Testis (tissue), 2 donors: ENCODE measurements at regions not wholly inside any gene's neighbourhood (a gene's known extent, or its start where the extent isn't known, plus 50 kb on each side); places are given as distances from the start of the nearest gene placed in this dataset.

Experiments
- CTCF ChIP-seq, 3 experiments: fragments of 450-650 bp in 2 of 3; fragments of 200-600 bp in 1 of 3; sonication (generic) in 1 of 3; IDR thresholded peaks; one replicate each; pipeline ENCODE4 v1.5.1; 2016 to 2019; ENCODE audit warnings: antibody characterized with exemption in 3 of 3, mild to moderate bottlenecking in 2 of 3, moderate library complexity in 1 of 3
- POLR2A ChIP-seq: fragments of 450-650 bp; IDR thresholded peaks from one replicate; pipeline ENCODE4 v1.6.1; 2017; ENCODE audit warnings: antibody characterized with exemption, mild to moderate bottlenecking, moderate library complexity

- TF ChIP-seq CTCF (IDR thresholded peaks at IDR 0.05) (no peak), POLR2A (no peak)
Observed at GRCh38 chr22:22995166-22995565, 75.2 kb upstream of the GNAZ start.
